Activated CD4-positive, alpha-beta T cell treated with anti-CD3 and anti-CD28 coated beads for 36 hours (primary cell): ENCODE measurements at regions not wholly inside any gene's neighbourhood (a gene's known extent, or its start where the extent isn't known, plus 50 kb on each side); places are given as distances from the start of the nearest gene placed in this dataset.

Source experiments
- ATAC-seq: fragments of 200-7000 bp; cut with Tn5 transposase; one replicate; pipeline ENCODE4 v1.10.0; 2021; ENCODE audit warnings: mild to moderate bottlenecking, moderate library complexity
- CTCF ChIA-PET: fragments of 350-600 bp; sonication (Branson Sonifier 250); formaldehyde crosslinking; loops from one replicate; lab custom pipeline; 2021; ENCODE audit warnings: antibody characterized with exemption; lab: Charles Lee
- POLR2A ChIA-PET: fragments of 350-600 bp; sonication (Branson Sonifier 250); formaldehyde crosslinking; loops from one replicate; lab custom pipeline; 2021; ENCODE audit warnings: antibody characterized with exemption, inconsistent platforms; lab: Charles Lee
- DNase-seq: peaks from one replicate; pipeline ENCODE4 v3.0.0-alpha.2; 2020
- H3K27ac Mint-ChIP-seq: one replicate; pipeline ENCODE4 v1.8.0; 2021; ENCODE audit warnings: mixed read lengths
- H3K27me3 Mint-ChIP-seq: one replicate; pipeline ENCODE4 v1.8.0; 2021; ENCODE audit warnings: mixed read lengths
- H3K36me3 Mint-ChIP-seq: one replicate; pipeline ENCODE4 v1.8.0; 2021; ENCODE audit warnings: low read depth, mixed read lengths
- H3K4me1 Mint-ChIP-seq: one replicate; pipeline ENCODE4 v1.8.0; 2021; ENCODE audit warnings: mixed read lengths
- H3K4me3 Mint-ChIP-seq: one replicate; pipeline ENCODE4 v1.8.0; 2021; ENCODE audit warnings: mild to moderate bottlenecking, moderate library complexity, mixed read lengths
- H3K9me3 Mint-ChIP-seq: one replicate; pipeline ENCODE4 v1.8.0; 2021; ENCODE audit warnings: low read depth, mixed read lengths
- intact Hi-C, 2 experiments: fragments of 100-400 bp; cut with DNase I in 1 of 2; cut with micrococcal nuclease in 1 of 2; formaldehyde crosslinking; loops; one replicate each; pipeline versions ENCODE4 v1.14.2 to v1.15.1; 2022 to 2024; cut with DNase I, micrococcal nuclease

DNA sequence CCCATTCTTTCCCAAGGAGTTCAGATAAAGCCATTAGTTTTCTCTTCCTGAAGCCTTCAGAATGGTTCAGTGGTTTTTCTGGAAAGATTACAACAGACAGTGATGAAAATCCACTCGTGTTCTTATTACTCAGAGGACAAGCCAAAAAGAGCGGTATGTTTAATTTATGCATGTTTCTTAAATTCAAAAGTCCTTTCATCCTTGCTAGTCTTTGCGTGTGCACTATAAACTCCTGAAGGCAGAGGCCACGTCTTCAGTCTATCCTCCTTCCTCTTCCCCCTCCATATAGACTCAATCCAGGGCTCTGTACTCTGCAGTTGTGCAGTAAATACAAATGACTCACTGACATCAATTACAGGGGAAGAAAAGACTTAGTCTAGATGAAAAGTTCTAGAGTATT, 409.2 kb upstream of the PLXNA2 start:
- Mint-ChIP-seq H3K4me1 (no peaks in the 10 kb centered on the region), H3K27ac (no peak overlapping the region), H3K9me3 (no peaks in the 10 kb centered on the region), H3K4me3 (no peak overlapping the region), H3K36me3 (no peaks in the 10 kb centered on the region), H3K27me3 (peaks cover 28% of the 10 kb centered on the region)
- CTCF ChIA-PET = interaction anchor here (0.8 to 1.4 kb wide), 3 partner anchors 12 to 873 kb away, joined by 3 to 6 read pairs (median 3); no protein-coding TSS in a partner anchor
- POLR2A ChIA-PET = no interaction called here
- DNase-seq (no peak), ATAC-seq (no peak)
- intact Hi-C loops = loop anchor here (2.0 to 10.0 kb wide), 3 partner anchors 553 to 913 kb away; no protein-coding TSS in a partner anchor

DNA sequence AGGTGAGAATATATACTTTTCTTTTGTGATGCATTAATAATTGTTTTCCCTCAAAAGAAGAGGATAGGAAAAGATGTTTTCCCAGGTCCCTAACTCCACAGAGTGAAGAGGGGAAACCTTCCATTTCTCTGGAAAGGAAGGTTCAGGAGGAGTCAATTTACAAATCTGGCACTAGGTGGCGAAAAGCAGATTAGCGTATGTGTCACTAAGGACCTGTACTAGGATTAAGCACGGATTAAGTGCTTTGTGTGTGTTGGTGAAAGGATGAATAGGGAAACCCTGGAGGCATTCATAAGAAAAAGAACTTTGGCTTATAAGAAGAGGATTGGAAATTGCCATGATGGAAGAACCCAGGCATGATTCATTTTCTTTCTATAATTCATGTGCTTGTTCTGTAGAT, 410.1 kb upstream of the PLXNA2 start:
- no peaks in the 10 kb centered on the region for H3K4me1 Mint-ChIP-seq
- no peaks in the 10 kb centered on the region for H3K36me3 Mint-ChIP-seq
- ChIA-PET POLR2A (no interaction called here), CTCF (interaction anchor here (0.6 kb wide), 1 partner anchor 26 kb away, joined by 3 read pairs; no protein-coding TSS in a partner anchor)
- intact Hi-C loops = loop anchor here in 1 of 2 experiments (10.0 kb wide), 1 partner anchor 591 kb away; no protein-coding TSS in a partner anchor
- no peak overlapping the region for H3K27ac Mint-ChIP-seq
- no peak for ATAC-seq
- no peaks in the 10 kb centered on the region for H3K9me3 Mint-ChIP-seq
- DNase-seq = peak; percentile 6
- H3K4me3 Mint-ChIP-seq = no peak overlapping the region
- H3K27me3 Mint-ChIP-seq = peaks cover 23% of the 10 kb centered on the region

DNA sequence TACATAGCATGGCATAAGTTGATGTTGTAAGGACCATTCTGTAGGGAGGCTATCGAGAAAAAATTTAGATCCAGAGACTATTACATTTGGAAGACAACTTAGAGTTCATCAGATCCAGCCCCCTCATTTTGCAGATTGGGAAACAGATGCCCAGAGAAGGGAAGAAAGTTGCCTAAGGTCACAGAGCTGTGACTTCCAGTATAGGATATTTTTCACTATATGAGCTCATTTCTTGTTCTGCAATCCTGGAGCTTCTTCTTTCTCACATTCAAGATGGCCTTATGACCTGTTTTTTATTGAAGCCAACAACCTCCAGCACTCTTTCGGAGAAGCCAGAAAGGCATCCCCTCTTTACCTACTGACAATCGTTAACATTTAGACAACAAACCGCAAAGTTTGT, 421.8 kb upstream of the PLXNA2 start:
- DNase-seq = no peak
- Mint-ChIP-seq H3K36me3 (no peaks in the 10 kb centered on the region), H3K4me3 (no peak overlapping the region), H3K27ac (no peak overlapping the region), H3K4me1 (no peaks in the 10 kb centered on the region), H3K9me3 (no peaks in the 10 kb centered on the region), H3K27me3 (peaks cover 6% of the 10 kb centered on the region)
- POLR2A ChIA-PET = no interaction called here
- intact Hi-C loops = no loop called here
- CTCF ChIA-PET = interaction anchor here (1.2 kb wide), 1 partner anchor 13 kb away, joined by 3 read pairs; no protein-coding TSS in a partner anchor
- ATAC-seq = no peak

DNA sequence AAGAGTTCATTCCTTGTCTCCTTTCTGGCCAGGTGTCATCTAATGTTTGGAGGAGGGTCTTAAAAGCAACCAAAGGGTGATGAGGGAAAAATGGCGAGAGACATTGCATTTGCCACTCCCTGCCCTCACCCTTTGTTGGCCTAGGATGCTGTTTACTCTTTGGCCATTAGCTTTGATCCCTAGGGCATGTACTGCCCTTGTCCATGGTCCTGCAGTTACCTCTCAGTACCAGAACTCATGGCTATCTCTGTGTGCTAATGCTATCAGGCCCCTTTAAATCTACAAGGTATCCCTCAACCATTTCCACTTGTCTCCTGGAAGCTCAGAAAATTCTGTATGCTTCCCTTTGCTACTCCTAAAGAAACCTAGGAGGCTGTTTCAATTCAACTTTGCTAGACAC, 424.8 kb upstream of the PLXNA2 start:
- H3K4me3 Mint-ChIP-seq = no peak overlapping the region
- no peaks in the 10 kb centered on the region for H3K4me1 Mint-ChIP-seq
- intact Hi-C loops = no loop called here
- DNase-seq (no peak), ATAC-seq (no peak)
- H3K27ac Mint-ChIP-seq = no peak overlapping the region
- CTCF ChIA-PET = no interaction called here
- POLR2A ChIA-PET = no interaction called here
- no peaks in the 10 kb centered on the region for H3K36me3 Mint-ChIP-seq
- no peaks in the 10 kb centered on the region for H3K9me3 Mint-ChIP-seq
- H3K27me3 Mint-ChIP-seq = peaks cover 4% of the 10 kb centered on the region

DNA sequence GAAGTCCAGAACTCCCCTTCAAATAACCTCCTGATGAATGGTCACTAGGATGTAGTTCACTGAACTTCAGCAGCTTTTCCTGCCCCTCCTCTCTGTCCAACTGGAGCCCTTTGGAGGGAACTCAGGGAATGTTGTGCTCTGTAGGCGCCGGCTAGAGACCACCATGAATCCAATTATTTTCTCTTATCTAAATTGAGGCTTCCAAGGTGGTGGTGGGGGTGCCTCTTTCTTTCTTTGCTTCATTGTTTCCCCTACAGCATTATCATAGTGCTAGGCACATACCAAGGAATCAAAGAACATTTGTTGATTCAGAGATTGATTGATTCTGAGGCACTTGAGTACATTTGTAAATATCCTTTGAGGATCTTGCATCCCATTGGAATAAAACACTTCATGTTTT, 426.6 kb upstream of the PLXNA2 start:
- no peaks in the 10 kb centered on the region for H3K9me3 Mint-ChIP-seq
- H3K27ac Mint-ChIP-seq = no peak overlapping the region
- no peaks in the 10 kb centered on the region for H3K36me3 Mint-ChIP-seq
- ChIA-PET POLR2A (interaction anchor here (0.6 kb wide), 1 partner anchor 122 kb away, joined by 4 read pairs; no protein-coding TSS in a partner anchor), CTCF (interaction anchor here (0.7 kb wide), 1 partner anchor 70 kb away, joined by 3 read pairs; no protein-coding TSS in a partner anchor)
- intact Hi-C loops = no loop called here
- no peak for ATAC-seq
- peaks cover 5% of the 10 kb centered on the region for H3K27me3 Mint-ChIP-seq
- H3K4me1 Mint-ChIP-seq = no peaks in the 10 kb centered on the region
- H3K4me3 Mint-ChIP-seq = no peak overlapping the region
- DNase-seq = no peak

DNA sequence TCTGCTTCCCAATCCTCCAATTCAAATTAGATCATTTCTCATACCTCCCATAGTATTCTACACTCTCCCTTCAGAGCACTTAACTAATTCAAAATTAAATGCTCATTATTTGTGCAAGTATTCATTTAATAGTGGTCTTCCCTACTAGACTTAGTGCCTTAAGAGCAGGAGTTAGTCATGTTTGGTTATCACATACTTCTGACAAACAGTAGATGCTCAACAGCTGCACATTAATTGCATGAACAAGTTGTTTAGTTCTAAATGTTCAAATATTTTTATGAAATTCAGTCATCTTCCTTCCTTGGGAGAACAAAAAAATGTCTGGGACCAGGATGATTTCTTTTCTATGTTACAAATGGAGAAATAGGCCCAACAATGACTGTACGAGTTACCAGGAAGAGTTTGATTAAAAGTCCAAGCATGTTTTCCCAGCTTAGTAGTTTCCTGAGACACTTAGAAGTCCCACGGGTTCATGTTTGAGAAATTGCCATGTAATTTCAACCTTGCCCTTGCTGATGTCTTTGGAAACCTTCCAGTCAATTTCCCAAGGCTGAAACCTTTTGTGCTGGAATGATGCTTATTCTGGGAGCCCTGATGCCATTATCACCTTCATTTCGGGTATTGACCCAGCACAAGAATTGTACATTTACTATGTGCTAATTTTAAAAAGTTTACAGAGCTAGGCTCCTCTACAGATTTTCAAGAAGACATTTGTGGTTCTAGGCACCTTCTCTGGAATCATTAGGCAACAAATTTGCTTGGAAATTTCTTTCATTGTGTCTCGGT, 437.9 kb upstream of the PLXNA2 start:
- Mint-ChIP-seq H3K9me3 (no peaks in the 10 kb centered on the region), H3K36me3 (no peaks in the 10 kb centered on the region), H3K4me1 (no peaks in the 10 kb centered on the region), H3K4me3 (no peak overlapping the region), H3K27ac (no peak overlapping the region), H3K27me3 (peaks cover 10% of the 10 kb centered on the region)
- ChIA-PET CTCF (interaction anchor here (0.7 to 1.0 kb wide), 2 partner anchors 13 to 32 kb away, joined by 3 read pairs; no protein-coding TSS in a partner anchor), POLR2A (no interaction called here)
- no peak for ATAC-seq
- no peak for DNase-seq
- intact Hi-C loops = no loop called here

DNA sequence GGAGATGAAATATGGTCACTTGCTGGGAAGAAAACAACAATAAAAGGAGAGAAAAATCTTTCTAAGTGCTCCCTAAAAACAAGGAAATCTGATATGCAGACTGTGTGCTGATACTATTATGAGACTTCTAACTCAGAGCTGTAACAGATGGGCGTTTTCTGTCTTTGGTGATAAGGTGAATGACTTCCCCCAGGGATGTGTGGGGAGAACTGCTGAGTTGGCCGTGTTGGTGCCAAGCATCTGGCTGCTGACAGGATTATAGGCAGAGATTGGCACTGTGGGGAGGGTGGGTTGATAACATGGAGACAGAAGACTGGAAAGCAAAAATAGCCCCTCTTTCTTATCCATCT, 438.5 kb upstream of the PLXNA2 start:
- no peak for ATAC-seq
- ChIA-PET POLR2A (no interaction called here), CTCF (interaction anchor here (0.7 to 1.0 kb wide), 2 partner anchors 13 to 32 kb away, joined by 3 read pairs; no protein-coding TSS in a partner anchor)
- Mint-ChIP-seq H3K9me3 (no peaks in the 10 kb centered on the region), H3K4me1 (no peaks in the 10 kb centered on the region), H3K36me3 (no peaks in the 10 kb centered on the region), H3K27ac (no peak overlapping the region), H3K27me3 (peaks cover 9% of the 10 kb centered on the region), H3K4me3 (no peak overlapping the region)
- intact Hi-C loops = no loop called here
- DNase-seq = no peak

DNA sequence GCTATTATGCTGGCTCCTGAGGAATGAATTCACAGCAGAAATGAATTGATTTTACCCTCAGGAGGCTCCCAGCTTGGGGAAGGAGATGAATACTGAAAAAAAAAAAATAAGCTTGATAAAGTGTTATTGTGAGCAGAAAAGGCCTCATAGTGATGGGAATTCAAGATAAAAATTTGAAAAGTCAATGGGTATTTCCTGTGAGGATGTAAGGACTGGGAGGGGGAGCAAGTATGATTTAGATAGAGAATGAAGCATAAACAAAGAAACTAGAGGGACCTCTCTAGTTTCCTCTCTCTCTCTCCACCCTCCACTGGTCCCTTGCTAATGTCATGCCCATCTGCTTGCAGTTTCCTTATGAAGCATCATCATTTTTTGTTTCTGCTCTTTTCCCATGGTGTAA, 439.0 kb upstream of the PLXNA2 start:
- no peak overlapping the region for H3K4me3 Mint-ChIP-seq
- ATAC-seq = no peak
- H3K9me3 Mint-ChIP-seq = no peaks in the 10 kb centered on the region
- ChIA-PET POLR2A (no interaction called here), CTCF (interaction anchor here (1.0 kb wide), 1 partner anchor 12 kb away, joined by 3 read pairs; no protein-coding TSS in a partner anchor)
- peaks cover 9% of the 10 kb centered on the region for H3K27me3 Mint-ChIP-seq
- DNase-seq = no peak
- no peaks in the 10 kb centered on the region for H3K4me1 Mint-ChIP-seq
- intact Hi-C loops = no loop called here
- H3K27ac Mint-ChIP-seq = no peak overlapping the region
- H3K36me3 Mint-ChIP-seq = no peaks in the 10 kb centered on the region

DNA sequence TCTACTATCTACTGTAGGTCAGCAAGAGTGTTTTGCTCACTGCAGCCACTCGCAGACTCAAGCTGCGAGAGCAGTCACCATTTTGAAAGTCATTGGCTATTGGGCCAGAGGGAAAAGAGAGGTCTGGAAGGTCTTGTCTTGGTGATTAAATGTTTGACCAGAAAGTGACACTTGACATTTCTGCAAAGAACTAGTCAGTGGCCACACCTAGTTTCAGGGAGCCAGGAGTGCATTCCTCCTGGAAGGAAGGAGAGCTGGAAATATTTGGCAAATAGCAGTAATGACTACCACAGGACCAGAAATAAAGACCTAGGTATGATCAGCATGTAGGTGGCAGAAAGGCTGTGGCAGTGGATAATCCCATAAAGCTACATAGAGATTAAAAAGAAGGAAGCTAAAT, 440.0 kb upstream of the PLXNA2 start:
- intact Hi-C loops = no loop called here
- no peaks in the 10 kb centered on the region for H3K4me1 Mint-ChIP-seq
- no peak overlapping the region for H3K27ac Mint-ChIP-seq
- H3K36me3 Mint-ChIP-seq = no peaks in the 10 kb centered on the region
- no peak for ATAC-seq
- POLR2A ChIA-PET = no interaction called here
- DNase-seq = no peak
- CTCF ChIA-PET = interaction anchor here (0.6 to 0.7 kb wide), 2 partner anchors 30 to 660 kb away, joined by 3 to 4 read pairs; no protein-coding TSS in a partner anchor
- no peaks in the 10 kb centered on the region for H3K9me3 Mint-ChIP-seq
- peaks cover 8% of the 10 kb centered on the region for H3K27me3 Mint-ChIP-seq
- H3K4me3 Mint-ChIP-seq = no peak overlapping the region

DNA sequence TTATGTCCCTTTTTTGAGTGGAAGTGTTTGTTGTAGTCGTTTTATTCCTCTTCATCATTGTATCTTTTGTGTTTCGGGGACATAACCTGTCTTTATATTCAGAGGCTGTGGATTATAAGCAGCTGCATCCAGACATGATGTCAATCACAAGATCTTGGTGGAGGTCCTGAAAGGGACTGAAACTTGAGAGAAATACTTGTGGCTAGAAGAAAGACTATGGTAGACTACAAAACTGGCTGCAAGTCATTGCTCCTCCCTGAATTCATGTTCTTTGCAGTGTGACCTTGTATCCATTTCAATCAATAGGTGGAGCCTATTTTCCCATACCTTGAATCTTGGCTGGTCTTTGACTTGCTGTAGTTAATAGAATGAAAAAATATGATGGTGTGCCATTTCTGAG, 442.4 kb upstream of the PLXNA2 start:
- ChIA-PET CTCF (no interaction called here), POLR2A (no interaction called here)
- H3K27ac Mint-ChIP-seq = no peak overlapping the region
- no peaks in the 10 kb centered on the region for H3K9me3 Mint-ChIP-seq
- H3K4me3 Mint-ChIP-seq = no peak overlapping the region
- ATAC-seq = no peak
- H3K36me3 Mint-ChIP-seq = no peaks in the 10 kb centered on the region
- H3K27me3 Mint-ChIP-seq = peaks cover 12% of the 10 kb centered on the region
- no peaks in the 10 kb centered on the region for H3K4me1 Mint-ChIP-seq
- DNase-seq = no peak
- intact Hi-C loops = no loop called here

DNA sequence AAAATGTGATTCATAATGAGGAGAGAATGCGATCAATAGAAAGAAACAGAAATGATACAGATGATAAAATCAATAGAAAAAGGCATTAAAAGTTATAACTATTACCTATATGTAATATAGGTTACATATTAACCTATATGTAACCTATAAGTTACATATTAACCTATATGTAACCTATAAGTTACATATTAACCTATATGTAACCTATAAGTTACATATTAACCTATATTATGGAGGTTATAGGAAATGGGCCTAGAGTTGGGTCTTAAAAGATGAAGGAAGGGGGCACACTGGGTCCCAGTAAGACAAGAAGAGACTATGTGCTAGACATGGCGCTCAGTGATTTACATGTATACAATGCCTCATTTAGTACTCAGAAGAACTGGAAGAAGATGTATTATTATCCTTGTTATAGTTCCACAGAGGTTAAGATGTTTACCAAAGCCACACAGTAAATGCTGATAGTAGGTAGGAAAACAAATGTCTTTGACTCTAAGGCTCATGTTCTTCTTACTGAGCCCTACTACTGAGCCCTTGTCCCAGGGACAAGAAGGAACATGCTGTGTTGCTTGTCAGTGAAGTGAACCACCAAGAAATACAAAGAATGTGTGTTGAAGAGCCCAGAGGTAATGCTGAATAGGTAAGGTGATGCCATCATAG, 444.6 kb upstream of the PLXNA2 start:
- ATAC-seq = no peak
- Mint-ChIP-seq H3K27me3 (peaks cover 10% of the 10 kb centered on the region), H3K27ac (no peak overlapping the region), H3K36me3 (no peaks in the 10 kb centered on the region), H3K4me1 (no peaks in the 10 kb centered on the region), H3K4me3 (no peak overlapping the region), H3K9me3 (no peaks in the 10 kb centered on the region)
- CTCF ChIA-PET = no interaction called here
- no peak for DNase-seq
- POLR2A ChIA-PET = no interaction called here
- intact Hi-C loops = no loop called here
